ENCODE measurements at regions not wholly inside any gene's neighbourhood (a gene's known extent, or its start where the extent isn't known, plus 50 kb on each side); places are given as distances from the start of the nearest gene placed in this dataset.
A peak's percentile ranks its signal among the peaks of the same experiment; 100 is the strongest.
"Not testable (repeated sequence)": the region's sequence is repeated elsewhere in the genome, so short reads cannot be mapped to it uniquely, and the experiment has no call there.

DNA sequence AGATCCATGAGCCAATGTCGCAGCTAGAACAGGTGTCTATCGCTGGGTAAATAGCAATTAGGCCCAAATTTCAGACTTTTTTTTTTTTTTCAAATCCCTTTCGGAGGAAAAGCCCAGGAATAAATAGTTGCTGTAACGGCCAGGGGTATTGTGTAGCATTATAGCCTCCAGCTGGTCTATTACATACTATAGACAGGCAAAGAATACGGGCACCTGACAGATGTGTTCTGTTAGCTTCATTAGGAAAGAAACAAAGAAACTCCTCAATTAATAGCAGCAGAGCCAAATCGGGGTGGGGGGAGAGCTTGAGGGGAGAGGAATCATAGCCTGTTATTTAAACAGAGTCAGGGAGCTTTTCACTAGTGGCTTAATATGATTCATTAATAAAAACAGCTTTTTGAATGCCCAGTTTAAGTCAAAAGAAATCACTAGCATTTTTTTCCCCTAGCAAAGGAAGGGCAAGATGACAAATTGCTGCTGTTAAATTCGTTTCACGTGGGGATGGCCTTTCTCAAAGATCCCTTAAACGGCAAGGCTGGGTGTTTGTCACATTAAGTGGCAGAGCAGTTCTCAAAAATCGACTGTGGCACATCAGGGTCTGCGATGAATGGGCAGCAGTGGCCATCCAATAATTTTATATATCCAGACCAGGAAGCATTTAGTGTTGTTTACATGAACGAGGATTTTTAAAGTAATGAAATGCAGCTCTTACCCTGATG lies 139.4 kb downstream of the ID4 start:
- DNase-seq: no peak

DNA sequence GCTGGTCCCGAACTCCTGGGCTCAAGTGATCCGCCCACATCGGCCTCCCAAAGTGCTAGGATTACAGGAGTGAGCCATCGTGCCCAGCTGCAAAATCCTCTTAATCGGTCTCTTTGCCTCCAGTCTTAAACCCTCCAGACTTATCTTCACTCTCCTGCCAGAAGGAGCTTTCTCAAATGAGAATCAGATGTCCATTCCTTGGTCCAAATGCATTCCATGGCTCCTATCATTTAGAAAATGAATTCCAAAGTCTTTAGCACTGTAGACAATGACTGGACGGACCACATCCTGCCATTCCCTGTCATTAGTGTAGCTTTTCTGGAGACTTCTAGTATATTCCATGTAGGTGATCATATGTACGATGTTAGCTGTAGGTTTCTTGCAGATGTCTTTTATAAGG lies 141.9 kb downstream of the ID4 start:
- no peak for DNase-seq

DNA sequence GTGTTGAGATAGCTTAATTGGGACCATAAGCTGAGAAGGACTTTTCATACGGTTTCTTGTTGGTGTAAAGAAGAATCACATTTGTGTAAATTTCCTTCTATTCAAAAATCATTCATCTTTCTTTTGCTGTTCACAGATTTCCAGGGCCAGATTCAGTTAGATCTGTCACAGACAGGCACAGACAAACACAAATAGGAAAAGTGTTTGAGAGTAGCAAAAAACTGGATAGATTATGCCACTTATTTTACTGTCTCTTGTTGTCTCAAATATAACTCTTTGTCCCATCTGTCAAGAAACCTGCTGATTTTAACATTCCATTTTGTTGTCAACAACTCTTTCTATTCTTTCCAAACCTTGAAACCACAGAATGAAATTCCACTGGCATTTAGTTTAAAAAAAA lies 142.8 kb downstream of the ID4 start:
- no peak for DNase-seq

DNA sequence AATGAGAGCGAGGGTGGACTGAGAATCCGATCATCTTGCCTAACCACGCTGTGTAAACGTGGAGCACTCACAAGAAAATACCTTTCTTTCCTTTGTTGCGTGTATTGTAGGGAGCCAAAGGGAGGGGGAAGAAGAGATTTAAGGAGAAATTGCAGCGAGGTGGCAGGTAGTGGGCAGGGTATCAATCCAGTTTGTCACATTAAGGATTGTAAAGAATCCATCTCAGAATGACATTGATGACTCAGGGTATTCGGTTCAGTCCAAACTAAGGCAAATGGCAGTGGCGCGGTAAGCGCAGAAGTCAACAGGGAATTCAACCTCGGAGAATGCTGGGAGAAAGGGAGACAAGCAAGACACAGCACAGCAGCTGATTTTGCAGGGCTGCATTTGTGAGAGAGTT lies 146.2 kb downstream of the ID4 start:
- no peak for DNase-seq

GRCh38 chr6:19986691-19987438 lies 149.7 kb downstream of the ID4 start:
- no peak for DNase-seq

- DNase-seq: no peak
Measured at GRCh38 chr6:19988555-19988954, 151.4 kb downstream of the ID4 start.

- DNase-seq: no peak
Measured at GRCh38 chr6:19991176-19991575, 154.0 kb downstream of the ID4 start.

- no peak for DNase-seq
Measured at GRCh38 chr6:19994909-19995308, 157.7 kb downstream of the ID4 start.

- DNase-seq: no peak
Measured at GRCh38 chr6:19995575-19996257, 158.5 kb downstream of the ID4 start.

DNA sequence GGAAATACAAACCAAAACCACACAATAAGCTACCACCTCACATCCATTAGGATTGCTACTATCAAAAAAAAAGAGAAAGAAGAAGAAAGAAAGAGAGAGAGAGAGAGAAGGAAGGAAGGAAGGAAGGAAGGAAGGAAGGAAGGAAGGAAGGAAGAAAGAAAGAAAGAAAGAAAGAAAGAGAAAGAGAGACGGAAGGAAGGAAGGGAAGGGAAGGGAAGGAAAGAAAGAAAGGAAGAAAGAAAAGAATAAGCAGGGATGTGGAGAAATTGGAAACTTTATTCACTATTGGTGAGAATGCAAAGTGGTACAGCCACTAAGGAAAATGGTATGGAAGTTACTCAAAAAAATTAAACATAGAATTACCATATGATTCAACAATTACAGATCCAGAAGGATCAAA lies 159.9 kb downstream of the ID4 start:
- no peak for DNase-seq

- no peak for DNase-seq
Measured at GRCh38 chr6:19998541-19998940, 161.4 kb downstream of the ID4 start.

GRCh38 chr6:19999319-20000191 lies 162.4 kb downstream of the ID4 start:
- peak; percentile 55 for DNase-seq

- DNase-seq: no peak
Measured at GRCh38 chr6:20001286-20001685, 164.1 kb downstream of the ID4 start.

DNA sequence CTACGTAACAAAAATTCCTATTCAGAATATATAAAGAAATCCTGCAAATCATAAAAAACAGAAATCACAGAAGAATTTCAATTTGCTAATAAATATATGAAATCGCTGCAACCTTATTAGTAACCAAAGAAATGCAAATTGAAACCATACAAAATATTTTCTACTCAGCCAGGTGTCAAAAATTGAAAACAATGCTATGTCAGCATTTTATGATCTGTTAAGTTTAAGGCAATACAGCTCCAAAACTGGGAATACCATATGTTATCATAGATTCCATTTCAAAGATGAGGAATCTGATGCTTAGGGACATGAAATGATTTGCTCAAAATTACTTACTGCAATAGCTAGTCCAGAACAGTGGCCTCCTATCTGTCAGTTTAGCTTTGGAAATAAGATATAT lies 168.9 kb downstream of the ID4 start:
- DNase-seq: no peak

- DNase-seq: no peak
Measured at GRCh38 chr6:20008131-20008530, 171.0 kb downstream of the ID4 start.

DNA sequence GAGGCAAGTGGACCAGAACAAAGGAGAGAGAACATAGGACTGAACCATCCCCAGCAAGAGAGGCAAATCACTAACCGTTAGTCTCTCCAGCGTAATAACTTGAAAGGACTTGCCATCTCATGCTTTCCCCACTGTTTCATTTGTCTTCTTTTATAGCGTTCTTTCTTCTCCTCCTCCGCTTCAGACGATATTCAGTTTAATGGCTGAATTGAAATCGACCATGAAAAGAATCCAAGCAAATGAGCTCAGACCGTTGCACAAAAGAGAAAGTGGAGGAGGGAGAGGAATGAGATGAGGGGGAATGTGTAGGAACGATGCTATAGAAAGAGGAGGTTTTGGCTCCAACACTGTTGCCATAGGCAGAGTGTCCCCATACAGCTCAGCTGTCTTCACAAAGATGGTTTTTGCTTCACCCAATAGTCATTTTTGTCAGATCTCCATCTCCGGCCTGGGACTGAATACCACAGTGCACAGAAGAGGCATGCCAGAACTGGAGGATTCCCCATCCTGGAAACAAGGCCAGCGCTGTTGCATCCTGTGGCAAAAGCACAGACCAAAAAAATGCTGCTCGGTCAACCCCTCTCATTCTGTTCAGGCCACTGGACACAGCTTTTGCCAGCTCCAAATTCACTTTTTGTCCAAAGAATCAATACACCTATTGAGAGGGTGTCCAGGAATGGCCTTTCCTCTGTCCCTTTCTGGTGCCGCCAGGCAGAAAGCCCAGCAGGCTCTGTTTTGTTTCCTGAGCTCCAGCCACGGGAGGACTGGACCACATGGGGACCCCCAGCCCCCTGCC lies 176.1 kb downstream of the ID4 start:
- DNase-seq: no peak

GRCh38 chr6:20014508-20014907 lies 177.3 kb downstream of the ID4 start:
- DNase-seq: no peak

- no peak for DNase-seq
Measured at GRCh38 chr6:20020526-20020925, 183.4 kb downstream of the ID4 start.

DNA sequence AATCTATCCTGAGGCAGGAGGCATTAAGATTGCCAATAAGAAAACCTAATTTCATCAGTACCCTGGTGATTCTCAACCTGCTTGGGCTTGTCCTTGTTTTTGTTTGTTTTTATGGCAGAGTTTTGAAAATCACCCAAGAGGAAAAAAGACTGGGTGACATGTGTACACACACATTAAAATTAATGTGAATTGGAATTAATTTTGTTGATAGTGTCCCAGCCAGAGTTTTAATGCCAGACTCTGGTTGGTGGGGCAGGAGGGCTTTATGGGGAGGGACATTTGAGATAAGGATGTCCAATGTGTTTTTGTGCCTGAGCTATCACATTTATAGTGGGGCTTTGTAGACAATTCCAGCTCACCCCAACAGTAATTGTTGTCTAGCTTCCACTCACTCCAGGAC lies 184.6 kb downstream of the ID4 start:
- no peak for DNase-seq

- not testable (repeated sequence) for DNase-seq
Measured at GRCh38 chr6:20023549-20024315, 186.6 kb downstream of the ID4 start.

DNA sequence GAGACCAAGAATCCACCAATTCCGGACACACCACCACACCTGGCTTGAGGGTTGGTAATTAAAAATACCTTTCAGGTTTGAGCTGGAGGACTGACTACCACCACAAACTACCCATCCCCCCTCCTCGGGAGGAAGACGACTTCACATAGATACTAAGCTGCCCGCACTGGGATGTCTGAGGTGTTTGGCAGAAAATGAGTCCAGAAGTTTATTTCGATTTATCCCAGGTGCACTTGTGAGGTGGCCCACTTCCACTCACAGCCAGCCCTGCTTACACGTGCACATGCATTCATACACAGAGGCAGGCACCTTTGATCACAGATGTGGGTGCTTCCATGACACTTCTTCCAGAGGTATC lies 187.1 kb downstream of the ID4 start:
- DNase-seq: no peak

- no peak for DNase-seq
Measured at GRCh38 chr6:20024978-20025377, 187.3 kb downstream of the MBOAT1 start.
